A673 (cell line): ENCODE measurements at regions not wholly inside any gene's neighbourhood (a gene's known extent, or its start where the extent isn't known, plus 50 kb on each side); places are given as distances from the start of the nearest gene placed in this dataset.

Experiments used
- BruUV-seq: library from RNA; stranded (reverse); fragments of 400-500 nt; replicated peaks from 2 replicates; lab custom pipeline; 2021; lab: Mats Ljungman, UMichigan
- CTCF ChIA-PET: fragments of 300-600 bp; sonication (Branson Sonifier 250); formaldehyde crosslinking; loops from one replicate; lab custom pipeline; 2022; ENCODE audit warnings: antibody characterized with exemption; lab: Charles Lee
- POLR2A ChIA-PET: fragments of 300-600 bp; sonication (Branson Sonifier 250); formaldehyde crosslinking; loops from one replicate; lab custom pipeline; 2022; ENCODE audit warnings: antibody characterized with exemption; ENCODE audit not compliant: low non-redundant PET; lab: Charles Lee
- DNase-seq: peaks from one replicate; pipeline ENCODE4 v3.0.0-alpha.2; 2015; ENCODE audit warnings: low spot score
- H3K27ac ChIP-seq: fragments of 200-600 bp; sonication (generic); 2 replicates; pipeline ENCODE4 v1.5.1; 2016; ENCODE audit warnings: mixed run types, low read depth, mild to moderate bottlenecking, mixed read lengths, antibody characterized with exemption, low read length; ENCODE audit not compliant: poor library complexity, severe bottlenecking
- H3K27me3 ChIP-seq: fragments of 200-600 bp; sonication (generic); replicated peaks from 2 replicates; pipeline ENCODE4 v1.6.1; 2017; ENCODE audit warnings: mixed run types, low read depth, mild to moderate bottlenecking, mixed read lengths, antibody characterized with exemption, low read length; ENCODE audit not compliant: insufficient read depth, poor library complexity
- H3K36me3 ChIP-seq: fragments of 200-600 bp; sonication (generic); 2 replicates; pipeline ENCODE4 v1.6.1; 2016; ENCODE audit warnings: mixed run types, mild to moderate bottlenecking, mixed read lengths, antibody characterized with exemption, low read length; ENCODE audit not compliant: insufficient read depth, poor library complexity, severe bottlenecking
- H3K4me1 ChIP-seq: fragments of 200-600 bp; sonication (generic); 2 replicates; pipeline ENCODE4 v1.6.1; 2017; ENCODE audit warnings: mixed run types, mild to moderate bottlenecking, mixed read lengths, antibody characterized with exemption, low read length; ENCODE audit not compliant: insufficient read depth, poor library complexity, severe bottlenecking
- H3K4me3 ChIP-seq: fragments of 200-600 bp; sonication (generic); 2 replicates; pipeline ENCODE4 v1.5.1; 2016; ENCODE audit warnings: low read depth, mixed run types, mild to moderate bottlenecking, mixed read lengths, low read length; ENCODE audit not compliant: poor library complexity, severe bottlenecking
- H3K9me3 ChIP-seq: fragments of 200-600 bp; sonication (generic); 2 replicates; pipeline ENCODE4 v1.6.1; 2016; ENCODE audit warnings: mixed run types, low read depth, mild to moderate bottlenecking, mixed read lengths, antibody characterized with exemption, low read length; ENCODE audit not compliant: poor library complexity, severe bottlenecking
- CTCF ChIP-seq: fragments of 300-800, 200-600 bp; sonication (generic); conservative IDR thresholded peaks from 2 replicates; pipeline ENCODE4 v1.5.1; 2017; ENCODE audit warnings: low read depth, mild to moderate bottlenecking, antibody characterized with exemption, low read length, moderate library complexity, mixed read lengths
- EZH2 ChIP-seq: fragments of 200-600 bp; sonication (generic); IDR thresholded peaks from 2 replicates; pipeline ENCODE4 v1.6.1; 2017; ENCODE audit warnings: borderline replicate concordance, low read depth, mild to moderate bottlenecking, mixed read lengths, antibody characterized with exemption, low read length; ENCODE audit not compliant: poor library complexity, severe bottlenecking
- intact Hi-C: fragments of 100-400 bp; cut with micrococcal nuclease; formaldehyde crosslinking; loops from one replicate; pipeline ENCODE4 v1.10.0; 2022; ENCODE audit not compliant: unreplicated experiment

GRCh38 chrX:10833299-10834169 is 213.1 kb upstream of the MID1 start:
- no TSS peak for BruUV-seq

GRCh38 chrX:10841579-10841978 is 221.2 kb upstream of the MID1 start:
- ChIA-PET CTCF (no interaction called here), POLR2A (no interaction called here)
- TF ChIP-seq EZH2 (no peak), CTCF (no peak)
- H3K27me3 ChIP-seq: no peaks in the 10 kb centered on the region
- intact Hi-C loops: no loop called here
- H3K27ac ChIP-seq: no peak overlapping the region
- H3K4me1 ChIP-seq: no peaks in the 10 kb centered on the region
- no peak for DNase-seq
- H3K4me3 ChIP-seq: no peak overlapping the region
- no peaks in the 10 kb centered on the region for H3K9me3 ChIP-seq
- no TSS peak for BruUV-seq
- H3K36me3 ChIP-seq: no peaks in the 10 kb centered on the region

More at GRCh38 chrX:10833299-10834169, 213.1 kb upstream of the MID1 start:
- H3K36me3 ChIP-seq: no peaks in the 10 kb centered on the region
- no peak overlapping the region for H3K27ac ChIP-seq
- H3K9me3 ChIP-seq: no peaks in the 10 kb centered on the region
- TF ChIP-seq CTCF: no peak
- TF ChIP-seq EZH2: no peak
- ChIA-PET POLR2A (no interaction called here), CTCF (no interaction called here)
- intact Hi-C loops: no loop called here
- peaks cover 4% of the 10 kb centered on the region for H3K4me1 ChIP-seq
- no peak overlapping the region for H3K4me3 ChIP-seq
- no peak for DNase-seq
- H3K27me3 ChIP-seq: no peaks in the 10 kb centered on the region

- ChIA-PET POLR2A (interaction anchor here (0.6 kb wide), 1 partner anchor 812 kb away, joined by 10 read pairs; no protein-coding TSS in a partner anchor), CTCF (no interaction called here)
- Histone ChIP-seq H3K9me3 (no peaks in the 10 kb centered on the region), H3K27me3 (no peaks in the 10 kb centered on the region), H3K27ac (no peak overlapping the region), H3K4me1 (no peaks in the 10 kb centered on the region), H3K4me3 (no peak overlapping the region), H3K36me3 (no peaks in the 10 kb centered on the region)
- intact Hi-C loops: no loop called here
- DNase-seq: no peak
- TF ChIP-seq CTCF (no peak), EZH2 (no peak)
- BruUV-seq: no TSS peak
Measured at GRCh38 chrX:10842646-10843045, 222.3 kb upstream of the MID1 start.
